ENCODE measurements at regions not wholly inside any gene's neighbourhood (a gene's known extent, or its start where the extent isn't known, plus 50 kb on each side); places are given as distances from the start of the nearest gene placed in this dataset.

- TF ChIP-seq CTCF (IDR thresholded peaks at IDR 0.05; ENCODE audit: low read depth, low read length, missing input control) = no peak
- no peak for TF ChIP-seq RXRA (IDR thresholded peaks at IDR 0.05)
- no peak for TF ChIP-seq FOXA1 (IDR thresholded peaks at IDR 0.05)
- no peak for TF ChIP-seq YY1 (IDR thresholded peaks at IDR 0.05)
- TF ChIP-seq SP1 (IDR thresholded peaks at IDR 0.05) = no peak
- TF ChIP-seq ATF3 (IDR thresholded peaks at IDR 0.05) = no peak
- no peak for TF ChIP-seq REST (IDR thresholded peaks at IDR 0.05)
- no peak for TF ChIP-seq EGR1 (IDR thresholded peaks at IDR 0.05; ENCODE audit: low read depth in 2 of 2)
- TF ChIP-seq NR2F2 (IDR thresholded peaks at IDR 0.05) = no peak
- TF ChIP-seq ZBTB33 (IDR thresholded peaks at IDR 0.05) = no peak
- TF ChIP-seq JUND (IDR thresholded peaks at IDR 0.05) = no peak
- H3K4me3 ChIP-seq (ENCODE audit: low read depth in 1 of 3, low read length in 3 of 3) = no peak overlapping the region
- H3K36me3 ChIP-seq (ENCODE audit: control insufficient read depth in 4 of 4, insufficient read depth in 3 of 4, low read depth in 1 of 4, low read length in 3 of 4) = no peaks in the 10 kb centered on the region
- H3K9ac ChIP-seq (ENCODE audit: low read depth in 1 of 2, low read length in 2 of 2) = no peak overlapping the region
- H3K27ac ChIP-seq (ENCODE audit: low read depth in 1 of 2, low read length in 2 of 2) = no peak overlapping the region
- H3K27me3 ChIP-seq (ENCODE audit: control insufficient read depth in 4 of 4, insufficient read depth in 4 of 4, low read length in 3 of 4) = no peaks in the 10 kb centered on the region
- peaks cover 0 to 5% (median 0%) of the 10 kb centered on the region in 4 donors for H3K9me3 ChIP-seq (ENCODE audit: control insufficient read depth in 4 of 4, low read length in 3 of 4)
- no peak for DNase-seq (ENCODE audit: low spot score)
- no peaks in the 10 kb centered on the region for H3K4me1 ChIP-seq (ENCODE audit: control insufficient read depth in 4 of 4, insufficient read depth in 4 of 4, low read length in 3 of 4)
- 84% methylated on average over 6 of the region's 6 CpGs for WGBS
Measured at GRCh38 chr13:80988391-80989151, 647.6 kb upstream of the SPRY2 start.

GRCh38 chr13:80979035-80979641 lies 638.2 kb upstream of the SPRY2 start:
- H3K4me1 ChIP-seq (ENCODE audit: control insufficient read depth in 4 of 4, insufficient read depth in 4 of 4, low read length in 3 of 4) = no peaks in the 10 kb centered on the region
- H3K27ac ChIP-seq (ENCODE audit: low read depth in 1 of 2, low read length in 2 of 2) = no peak overlapping the region
- no peaks in the 10 kb centered on the region for H3K9me3 ChIP-seq (ENCODE audit: control insufficient read depth in 4 of 4, low read length in 3 of 4)
- H3K27me3 ChIP-seq (ENCODE audit: control insufficient read depth in 4 of 4, insufficient read depth in 4 of 4, low read length in 3 of 4) = no peaks in the 10 kb centered on the region
- 35% methylated on average over 9 of the region's 9 CpGs for WGBS
- no peak overlapping the region for H3K9ac ChIP-seq (ENCODE audit: low read depth in 1 of 2, low read length in 2 of 2)
- no peaks in the 10 kb centered on the region for H3K36me3 ChIP-seq (ENCODE audit: control insufficient read depth in 4 of 4, insufficient read depth in 3 of 4, low read depth in 1 of 4, low read length in 3 of 4)
- DNase-seq (ENCODE audit: low spot score) = no peak
- no peak overlapping the region for H3K4me3 ChIP-seq (ENCODE audit: low read depth in 1 of 3, low read length in 3 of 3)
- TF ChIP-seq HNF4A (conservative IDR thresholded peaks at IDR 0.05) (no peak), JUND (IDR thresholded peaks at IDR 0.05) (no peak), FOXA2 (IDR thresholded peaks at IDR 0.05) (no peak), HNF4G (IDR thresholded peaks at IDR 0.05) (no peak), SP1 (IDR thresholded peaks at IDR 0.05) (no peak), EGR1 (IDR thresholded peaks at IDR 0.05; ENCODE audit: low read depth in 2 of 2) (no peak), FOXA1 (IDR thresholded peaks at IDR 0.05) (no peak), YY1 (IDR thresholded peaks at IDR 0.05) (peak; percentile 15), ZBTB33 (IDR thresholded peaks at IDR 0.05) (no peak), RXRA (IDR thresholded peaks at IDR 0.05) (no peak), TAF1 (conservative IDR thresholded peaks at IDR 0.05) (no peak), REST (IDR thresholded peaks at IDR 0.05) (no peak), NR2F2 (IDR thresholded peaks at IDR 0.05) (no peak), RAD21 (IDR thresholded peaks at IDR 0.05) (peak; percentile 86 to 87)
